C4-2B (cell line): ENCODE measurements at regions not wholly inside any gene's neighbourhood (a gene's known extent, or its start where the extent isn't known, plus 50 kb on each side); places are given as distances from the start of the nearest gene placed in this dataset.

ENCODE experiments used
- H3K27ac ChIP-seq: fragments of 450-650 bp; 2 replicates; pipeline ENCODE4 v1.5.1; 2017
- ZFX ChIP-seq: fragments of 450-650 bp; IDR thresholded peaks from 2 replicates; pipeline ENCODE4 v1.6.1; 2017
- TF ChIP-seq, protein P1 (sequence below): fragments of 450-650 bp; conservative IDR thresholded peaks from 2 replicates; pipeline ENCODE4 v1.5.1; 2017; ENCODE audit warnings: mild to moderate bottlenecking

DNA sequence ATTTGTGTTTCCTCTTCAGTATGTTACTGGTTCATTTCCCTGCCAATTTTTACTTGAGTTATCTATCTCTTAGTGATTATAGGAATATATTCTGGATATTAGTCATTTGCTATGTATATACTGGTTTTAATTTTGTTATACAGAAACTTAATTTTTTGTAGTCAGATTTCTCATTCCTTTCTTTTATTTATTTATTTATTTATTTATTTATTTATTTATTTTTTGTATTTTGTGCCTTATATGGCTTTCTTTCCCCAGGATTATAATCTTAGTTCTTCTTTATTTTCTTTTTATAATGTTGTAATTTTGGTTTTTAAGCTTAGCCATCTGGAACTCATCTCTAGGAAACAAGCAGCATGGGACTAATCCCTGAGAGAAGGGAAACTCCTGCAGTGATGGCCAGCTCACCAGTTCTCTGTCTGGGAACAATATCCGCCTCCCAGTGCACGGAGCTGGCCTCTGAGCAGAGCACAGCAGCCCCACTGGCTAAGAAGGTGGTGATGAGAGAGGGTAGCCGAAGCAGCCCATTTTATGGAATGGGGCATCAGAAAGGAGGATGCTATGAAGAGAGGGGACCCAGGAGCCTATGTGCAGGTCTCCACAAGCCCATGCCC lies 54.5 kb upstream of the ADORA2B start:
- no peak overlapping the region for H3K27ac ChIP-seq
- TF ChIP-seq, protein P1, sequence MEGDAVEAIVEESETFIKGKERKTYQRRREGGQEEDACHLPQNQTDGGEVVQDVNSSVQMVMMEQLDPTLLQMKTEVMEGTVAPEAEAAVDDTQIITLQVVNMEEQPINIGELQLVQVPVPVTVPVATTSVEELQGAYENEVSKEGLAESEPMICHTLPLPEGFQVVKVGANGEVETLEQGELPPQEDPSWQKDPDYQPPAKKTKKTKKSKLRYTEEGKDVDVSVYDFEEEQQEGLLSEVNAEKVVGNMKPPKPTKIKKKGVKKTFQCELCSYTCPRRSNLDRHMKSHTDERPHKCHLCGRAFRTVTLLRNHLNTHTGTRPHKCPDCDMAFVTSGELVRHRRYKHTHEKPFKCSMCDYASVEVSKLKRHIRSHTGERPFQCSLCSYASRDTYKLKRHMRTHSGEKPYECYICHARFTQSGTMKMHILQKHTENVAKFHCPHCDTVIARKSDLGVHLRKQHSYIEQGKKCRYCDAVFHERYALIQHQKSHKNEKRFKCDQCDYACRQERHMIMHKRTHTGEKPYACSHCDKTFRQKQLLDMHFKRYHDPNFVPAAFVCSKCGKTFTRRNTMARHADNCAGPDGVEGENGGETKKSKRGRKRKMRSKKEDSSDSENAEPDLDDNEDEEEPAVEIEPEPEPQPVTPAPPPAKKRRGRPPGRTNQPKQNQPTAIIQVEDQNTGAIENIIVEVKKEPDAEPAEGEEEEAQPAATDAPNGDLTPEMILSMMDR = no peak
- no peak for TF ChIP-seq ZFX

DNA sequence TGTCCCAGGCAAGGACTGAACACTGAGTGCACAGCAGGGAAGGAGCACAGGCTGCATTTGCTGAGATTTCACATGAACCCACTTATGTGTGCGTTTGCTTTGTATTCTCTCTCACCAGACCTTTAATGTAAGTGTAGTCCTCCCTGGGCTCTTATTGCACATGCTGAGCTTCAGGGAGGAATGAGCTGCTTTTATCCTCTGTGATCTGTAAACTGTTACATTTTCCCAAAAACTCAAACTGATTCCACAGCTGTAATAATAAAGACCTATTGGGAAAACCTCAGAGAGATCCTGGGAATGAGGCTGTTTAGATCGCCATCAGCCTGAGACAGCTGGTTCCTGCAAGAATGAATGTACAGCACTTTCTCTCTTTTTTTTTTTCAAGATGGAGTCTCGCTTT lies 53.6 kb upstream of the ADORA2B start:
- H3K27ac ChIP-seq = peak overlapping the region; percentile 75
- TF ChIP-seq ZFX = no peak
- TF ChIP-seq, protein P1 = no peak

DNA sequence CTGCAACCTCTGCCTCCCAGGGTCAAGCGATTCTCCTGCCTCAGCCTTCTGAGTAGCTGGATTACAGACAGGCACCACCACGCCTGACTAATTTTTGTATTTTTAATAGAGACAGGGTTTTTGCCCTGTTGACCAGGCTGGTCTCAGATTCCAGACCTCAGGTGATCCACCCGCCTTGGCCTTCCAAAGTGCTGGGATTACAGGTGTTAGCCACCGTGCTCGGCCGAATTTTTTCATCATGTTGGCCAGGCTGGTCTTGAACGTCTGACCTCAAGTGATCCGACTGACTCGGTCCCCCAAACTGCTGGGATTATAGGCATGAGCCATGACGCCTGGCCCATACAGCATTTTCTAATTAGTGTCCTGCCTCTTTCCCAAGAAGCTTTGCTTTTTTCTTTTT lies 52.7 kb upstream of the ADORA2B start:
- TF ChIP-seq, protein P1 = no peak
- TF ChIP-seq ZFX = no peak
- H3K27ac ChIP-seq = peak overlapping the region; percentile 75

DNA sequence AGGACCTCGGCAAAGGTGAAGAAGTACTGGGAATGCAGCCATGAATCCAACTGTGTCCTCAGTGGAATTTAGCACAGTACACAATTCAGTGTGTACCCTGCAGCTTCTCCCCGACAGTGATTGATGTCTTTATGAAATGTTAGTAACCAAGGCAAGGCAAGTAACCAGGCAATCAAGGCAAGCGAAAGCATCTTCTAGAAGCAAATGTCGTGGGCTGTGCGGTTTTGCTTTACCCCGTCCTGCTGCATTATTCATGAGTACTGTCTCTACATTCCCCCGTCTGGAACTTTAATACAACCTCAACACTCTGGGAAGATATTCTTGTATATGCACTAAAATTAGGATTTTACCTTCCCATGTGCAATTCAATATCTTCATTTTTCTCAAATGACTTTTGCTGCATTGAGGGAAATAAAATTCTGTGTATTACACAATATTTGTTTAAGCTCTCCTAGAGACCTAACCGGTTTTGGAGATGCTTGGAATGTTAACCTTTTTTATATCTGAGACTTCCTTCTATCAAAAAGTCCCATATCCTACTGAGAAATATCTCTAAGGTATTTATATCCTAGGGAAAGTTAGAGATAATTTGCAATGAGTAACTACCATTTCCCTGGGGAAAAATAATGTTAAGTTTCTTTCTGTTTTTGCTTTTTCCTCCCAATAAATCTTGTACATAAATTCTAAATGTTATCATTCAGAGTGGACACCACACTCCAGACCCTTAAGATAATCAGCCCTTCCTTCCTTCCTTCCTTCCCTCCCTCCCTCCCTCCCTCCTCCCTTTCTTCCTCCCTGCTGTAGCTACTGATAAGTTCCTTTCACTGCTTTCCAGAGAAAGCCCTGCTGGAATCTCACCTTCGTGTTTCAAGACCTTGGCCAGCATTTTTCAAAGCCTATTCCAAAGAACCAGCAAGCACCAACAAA lies 51.9 kb upstream of the ADORA2B start:
- TF ChIP-seq ZFX = no peak
- TF ChIP-seq, protein P1 = no peak
- H3K27ac ChIP-seq = peak overlapping the region; percentile 75

DNA sequence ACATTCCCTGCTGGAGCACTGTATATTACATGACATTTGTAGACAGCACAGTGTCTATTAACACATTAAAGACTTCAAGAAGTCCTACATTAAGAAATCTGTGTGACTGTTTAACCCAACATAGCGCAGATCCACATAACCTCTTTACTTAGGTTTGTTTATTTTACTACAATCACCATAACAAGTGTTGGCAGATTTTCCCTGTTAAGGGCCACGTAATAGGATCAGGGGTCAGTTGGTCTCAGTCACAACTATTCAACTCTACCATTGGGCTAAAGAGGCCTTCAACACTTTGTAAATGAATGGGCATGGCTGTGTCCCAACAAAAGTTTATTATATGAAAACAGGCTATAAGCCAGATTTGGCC lies 51.3 kb upstream of the ADORA2B start:
- peak overlapping the region; percentile 64; the same call in 1 of the 2 replicates for H3K27ac ChIP-seq
- no peak for TF ChIP-seq ZFX
- TF ChIP-seq, protein P1 = no peak

DNA sequence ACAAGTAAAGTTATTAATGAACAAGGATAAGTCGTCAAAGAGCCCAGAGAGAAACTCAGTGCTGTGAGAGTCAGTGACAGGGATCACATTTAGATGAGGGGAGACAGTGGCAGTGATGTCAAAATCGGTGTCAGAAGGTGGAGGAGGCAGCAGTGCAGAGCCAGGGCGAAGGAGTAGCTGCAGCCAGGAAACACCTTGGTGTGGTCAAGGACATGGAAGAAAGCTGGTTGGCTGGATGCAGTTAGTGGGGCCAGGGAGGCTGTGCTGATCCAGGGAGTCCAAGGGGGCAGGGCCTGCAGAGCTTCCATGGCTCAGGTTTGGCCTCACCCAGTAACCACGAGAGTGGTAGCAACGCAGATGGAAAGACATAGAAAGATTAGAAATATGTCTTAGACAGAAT lies 50.7 kb upstream of the ADORA2B start:
- TF ChIP-seq, protein P1 = no peak
- TF ChIP-seq ZFX = no peak
- peak overlapping the region; percentile 64 for H3K27ac ChIP-seq
